Hepatocyte (in vitro differentiated cells): ENCODE measurements at regions not wholly inside any gene's neighbourhood (a gene's known extent, or its start where the extent isn't known, plus 50 kb on each side); places are given as distances from the start of the nearest gene placed in this dataset.

Source experiments
- EZH2 ChIP-seq: fragments of 200-600 bp; sonication (generic); IDR thresholded peaks from 2 replicates; pipeline ENCODE4 v1.6.1; 2016; ENCODE audit warnings: antibody characterized with exemption, mild to moderate bottlenecking, borderline replicate concordance
- EZH2phosphoT487 ChIP-seq: fragments of 200-600 bp; sonication (generic); IDR thresholded peaks from one replicate; pipeline ENCODE4 v1.6.1; 2018; ENCODE audit warnings: antibody characterized with exemption, mild to moderate bottlenecking, low read depth, moderate library complexity; ENCODE audit not compliant: unreplicated experiment, severe bottlenecking
- TF ChIP-seq, protein P1 (sequence below): fragments of 200-600 bp; sonication (generic); IDR thresholded peaks from 2 replicates; pipeline ENCODE4 v1.5.1; 2016; ENCODE audit warnings: antibody characterized with exemption, mild to moderate bottlenecking; ENCODE audit not compliant: poor library complexity

- TF ChIP-seq EZH2 (no peak), EZH2phosphoT487 (no peak)
- TF ChIP-seq, protein P1, sequence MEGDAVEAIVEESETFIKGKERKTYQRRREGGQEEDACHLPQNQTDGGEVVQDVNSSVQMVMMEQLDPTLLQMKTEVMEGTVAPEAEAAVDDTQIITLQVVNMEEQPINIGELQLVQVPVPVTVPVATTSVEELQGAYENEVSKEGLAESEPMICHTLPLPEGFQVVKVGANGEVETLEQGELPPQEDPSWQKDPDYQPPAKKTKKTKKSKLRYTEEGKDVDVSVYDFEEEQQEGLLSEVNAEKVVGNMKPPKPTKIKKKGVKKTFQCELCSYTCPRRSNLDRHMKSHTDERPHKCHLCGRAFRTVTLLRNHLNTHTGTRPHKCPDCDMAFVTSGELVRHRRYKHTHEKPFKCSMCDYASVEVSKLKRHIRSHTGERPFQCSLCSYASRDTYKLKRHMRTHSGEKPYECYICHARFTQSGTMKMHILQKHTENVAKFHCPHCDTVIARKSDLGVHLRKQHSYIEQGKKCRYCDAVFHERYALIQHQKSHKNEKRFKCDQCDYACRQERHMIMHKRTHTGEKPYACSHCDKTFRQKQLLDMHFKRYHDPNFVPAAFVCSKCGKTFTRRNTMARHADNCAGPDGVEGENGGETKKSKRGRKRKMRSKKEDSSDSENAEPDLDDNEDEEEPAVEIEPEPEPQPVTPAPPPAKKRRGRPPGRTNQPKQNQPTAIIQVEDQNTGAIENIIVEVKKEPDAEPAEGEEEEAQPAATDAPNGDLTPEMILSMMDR = no peak
Measured at GRCh38 chr9:119768266-119768665, 399.0 kb upstream of the BRINP1 start.
